Skeletal muscle satellite cell (primary cell): ENCODE measurements at regions not wholly inside any gene's neighbourhood (a gene's known extent, or its start where the extent isn't known, plus 50 kb on each side); places are given as distances from the start of the nearest gene placed in this dataset.

Experiments used
- H3K27me3 ChIP-seq: 2 replicates; pipeline ENCODE4 v1.7.0; 2013; ENCODE audit warnings: low read length; ENCODE audit not compliant: control insufficient read depth, insufficient read depth
- H3K36me3 ChIP-seq: 2 replicates; pipeline ENCODE4 v1.7.0; 2013; ENCODE audit warnings: mild to moderate bottlenecking, control low read depth, low read length; ENCODE audit not compliant: insufficient read depth
- H3K4me1 ChIP-seq: 2 replicates; pipeline ENCODE4 v1.7.0; 2013; ENCODE audit warnings: low read length; ENCODE audit not compliant: control insufficient read depth, insufficient read depth
- H3K4me2 ChIP-seq: 2 replicates; pipeline ENCODE4 v1.7.0; 2013; ENCODE audit warnings: mild to moderate bottlenecking, low read length
- H3K4me3 ChIP-seq: 2 replicates; pipeline ENCODE4 v1.7.0; 2013; ENCODE audit warnings: low read length
- H3K9ac ChIP-seq: 2 replicates; pipeline ENCODE4 v1.7.0; 2013; ENCODE audit warnings: mild to moderate bottlenecking, low read depth, low read length, moderate library complexity
- H3K9me3 ChIP-seq: replicated peaks from 2 replicates; pipeline ENCODE4 v1.7.0; 2013; ENCODE audit warnings: mild to moderate bottlenecking, control low read depth, low read length

- Histone ChIP-seq H3K27me3 (peaks cover 50% of the 10 kb centered on the region), H3K9me3 (no peaks in the 10 kb centered on the region), H3K36me3 (no peaks in the 10 kb centered on the region), H3K4me3 (no peak overlapping the region), H3K4me2 (no peak overlapping the region), H3K4me1 (no peaks in the 10 kb centered on the region), H3K9ac (no peak overlapping the region)
These were observed 109.1 kb upstream of the NCK2 start for GRCh38 chr2:105635564-105635963.

GRCh38 chr2:105634198-105634597 lies 110.5 kb upstream of the NCK2 start:
- peaks cover 55% of the 10 kb centered on the region for H3K27me3 ChIP-seq
- no peak overlapping the region for H3K9ac ChIP-seq
- H3K4me3 ChIP-seq: no peak overlapping the region
- H3K4me1 ChIP-seq: no peaks in the 10 kb centered on the region
- H3K36me3 ChIP-seq: no peaks in the 10 kb centered on the region
- H3K4me2 ChIP-seq: no peak overlapping the region
- no peaks in the 10 kb centered on the region for H3K9me3 ChIP-seq

- Histone ChIP-seq H3K4me1 (no peaks in the 10 kb centered on the region), H3K27me3 (peaks cover 68% of the 10 kb centered on the region), H3K4me3 (no peak overlapping the region), H3K36me3 (no peaks in the 10 kb centered on the region), H3K9me3 (no peaks in the 10 kb centered on the region), H3K4me2 (no peak overlapping the region), H3K9ac (no peak overlapping the region)
These were observed 112.8 kb upstream of the NCK2 start for GRCh38 chr2:105631922-105632321.

- no peak overlapping the region for H3K9ac ChIP-seq
- H3K4me2 ChIP-seq: no peak overlapping the region
- H3K36me3 ChIP-seq: no peaks in the 10 kb centered on the region
- H3K27me3 ChIP-seq: peaks cover 75% of the 10 kb centered on the region
- H3K4me1 ChIP-seq: no peaks in the 10 kb centered on the region
- no peak overlapping the region for H3K4me3 ChIP-seq
- H3K9me3 ChIP-seq: no peaks in the 10 kb centered on the region
These were observed 113.7 kb upstream of the NCK2 start for GRCh38 chr2:105631011-105631410.

GRCh38 chr2:105629634-105630033 lies 115.1 kb upstream of the NCK2 start:
- no peaks in the 10 kb centered on the region for H3K36me3 ChIP-seq
- no peak overlapping the region for H3K4me3 ChIP-seq
- no peaks in the 10 kb centered on the region for H3K4me1 ChIP-seq
- H3K4me2 ChIP-seq: no peak overlapping the region
- no peaks in the 10 kb centered on the region for H3K9me3 ChIP-seq
- peaks cover 67% of the 10 kb centered on the region for H3K27me3 ChIP-seq
- H3K9ac ChIP-seq: no peak overlapping the region

GRCh38 chr2:105627534-105627933 lies 117.2 kb upstream of the NCK2 start:
- H3K27me3 ChIP-seq: peaks cover 57% of the 10 kb centered on the region
- H3K4me2 ChIP-seq: no peak overlapping the region
- H3K36me3 ChIP-seq: no peaks in the 10 kb centered on the region
- H3K4me3 ChIP-seq: no peak overlapping the region
- no peaks in the 10 kb centered on the region for H3K9me3 ChIP-seq
- no peaks in the 10 kb centered on the region for H3K4me1 ChIP-seq
- H3K9ac ChIP-seq: no peak overlapping the region

- Histone ChIP-seq H3K4me1 (no peaks in the 10 kb centered on the region), H3K27me3 (peaks cover 53% of the 10 kb centered on the region), H3K9me3 (no peaks in the 10 kb centered on the region), H3K9ac (no peak overlapping the region), H3K36me3 (no peaks in the 10 kb centered on the region), H3K4me3 (no peak overlapping the region), H3K4me2 (no peak overlapping the region)
These were observed 117.8 kb upstream of the NCK2 start for GRCh38 chr2:105626966-105627340.

GRCh38 chr2:105626212-105626965 lies 118.3 kb upstream of the NCK2 start:
- Histone ChIP-seq H3K4me1 (no peaks in the 10 kb centered on the region), H3K9me3 (no peaks in the 10 kb centered on the region), H3K36me3 (no peaks in the 10 kb centered on the region), H3K4me3 (no peak overlapping the region), H3K9ac (no peak overlapping the region), H3K27me3 (peaks cover 53% of the 10 kb centered on the region), H3K4me2 (no peak overlapping the region)

- Histone ChIP-seq H3K36me3 (no peaks in the 10 kb centered on the region), H3K9ac (no peak overlapping the region), H3K4me2 (no peak overlapping the region), H3K9me3 (no peaks in the 10 kb centered on the region), H3K4me1 (no peaks in the 10 kb centered on the region), H3K27me3 (peaks cover 51% of the 10 kb centered on the region), H3K4me3 (no peak overlapping the region)
These were observed 119.1 kb upstream of the NCK2 start for GRCh38 chr2:105625632-105626031.

- H3K9me3 ChIP-seq: no peaks in the 10 kb centered on the region
- H3K27me3 ChIP-seq: peaks cover 30% of the 10 kb centered on the region
- H3K36me3 ChIP-seq: no peaks in the 10 kb centered on the region
- H3K4me2 ChIP-seq: no peak overlapping the region
- H3K9ac ChIP-seq: no peak overlapping the region
- H3K4me3 ChIP-seq: no peak overlapping the region
- H3K4me1 ChIP-seq: no peaks in the 10 kb centered on the region
These were observed 123.7 kb upstream of the NCK2 start for GRCh38 chr2:105621038-105621437.

- Histone ChIP-seq H3K4me1 (no peaks in the 10 kb centered on the region), H3K36me3 (no peaks in the 10 kb centered on the region), H3K9me3 (no peaks in the 10 kb centered on the region), H3K4me2 (no peak overlapping the region), H3K9ac (no peak overlapping the region), H3K4me3 (no peak overlapping the region), H3K27me3 (peaks cover 17% of the 10 kb centered on the region)
These were observed 126.4 kb upstream of the NCK2 start for GRCh38 chr2:105618351-105618659.

- Histone ChIP-seq H3K4me2 (no peak overlapping the region), H3K4me1 (no peaks in the 10 kb centered on the region), H3K4me3 (no peak overlapping the region), H3K27me3 (peaks cover 17% of the 10 kb centered on the region), H3K36me3 (no peaks in the 10 kb centered on the region), H3K9ac (no peak overlapping the region), H3K9me3 (no peaks in the 10 kb centered on the region)
These were observed 126.9 kb upstream of the NCK2 start for GRCh38 chr2:105617631-105618350.
